ENCODE measurements at regions not wholly inside any gene's neighbourhood (a gene's known extent, or its start where the extent isn't known, plus 50 kb on each side); places are given as distances from the start of the nearest gene placed in this dataset.

DNA sequence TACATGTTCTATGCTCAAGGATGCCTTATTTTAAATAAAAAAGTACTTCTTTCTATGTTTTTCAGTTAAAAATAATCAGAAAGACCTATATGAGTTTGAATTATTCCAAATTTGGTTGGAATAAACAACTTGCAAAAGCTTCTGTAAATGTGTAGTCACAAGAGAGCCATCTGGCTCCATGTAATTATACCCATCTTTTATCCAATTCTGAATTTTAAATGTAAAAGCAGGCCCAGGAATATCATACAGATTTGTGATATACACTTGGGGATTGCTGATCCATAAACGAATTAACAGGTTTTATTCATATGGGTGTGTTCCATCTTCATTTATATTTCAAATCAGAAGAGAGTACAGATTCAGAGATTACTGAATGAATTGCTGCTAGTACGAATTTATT, 329.2 kb upstream of the LRFN5 start:
- 22 to 27% methylated on average over 2 of the region's 2 CpGs for WGBS, 2 donors
- intact Hi-C loops (cut with DNase I) = no loop called here
- H3K9me3 ChIP-seq = no peaks in the 10 kb centered on the region

DNA sequence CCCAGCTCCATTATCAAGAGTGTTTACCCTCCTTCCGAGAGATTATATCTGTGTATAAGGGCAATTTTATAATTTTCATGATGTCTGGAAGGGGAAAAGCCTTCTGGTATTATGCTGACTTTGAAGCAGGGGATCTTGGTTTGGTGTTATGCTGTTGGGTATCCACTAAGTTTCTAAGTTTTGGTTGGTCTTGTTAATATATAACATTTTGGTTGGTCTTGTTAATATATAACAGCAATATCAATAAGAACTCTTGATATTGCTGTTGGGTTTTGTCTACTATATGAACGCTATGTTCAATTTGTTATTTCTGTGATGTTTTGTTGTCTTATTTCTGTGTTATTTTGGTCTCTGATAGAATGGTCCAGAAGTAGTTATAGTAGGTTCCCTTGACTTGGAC, 349.2 kb upstream of the LRFN5 start:
- no peaks in the 10 kb centered on the region for H3K9me3 ChIP-seq
- no peak overlapping the region for H3K27ac ChIP-seq
- no peaks in the 10 kb centered on the region for H3K27me3 ChIP-seq
- no peaks in the 10 kb centered on the region for H3K36me3 ChIP-seq (replicated peaks in 1 of 2; ENCODE audit: insufficient read depth in 1 of 2, low read depth in 2 of 2)
- H3K4me3 ChIP-seq = no peak overlapping the region
- DNase-seq (no peak), ATAC-seq (no peak)
- intact Hi-C loops (cut with DNase I) = no loop called here
- WGBS, 2 donors = 30 to 33% methylated on average over 2 of the region's 2 CpGs
- no peak for TF ChIP-seq POLR2A (IDR thresholded peaks at IDR 0.05)
- TF ChIP-seq, protein P1, sequence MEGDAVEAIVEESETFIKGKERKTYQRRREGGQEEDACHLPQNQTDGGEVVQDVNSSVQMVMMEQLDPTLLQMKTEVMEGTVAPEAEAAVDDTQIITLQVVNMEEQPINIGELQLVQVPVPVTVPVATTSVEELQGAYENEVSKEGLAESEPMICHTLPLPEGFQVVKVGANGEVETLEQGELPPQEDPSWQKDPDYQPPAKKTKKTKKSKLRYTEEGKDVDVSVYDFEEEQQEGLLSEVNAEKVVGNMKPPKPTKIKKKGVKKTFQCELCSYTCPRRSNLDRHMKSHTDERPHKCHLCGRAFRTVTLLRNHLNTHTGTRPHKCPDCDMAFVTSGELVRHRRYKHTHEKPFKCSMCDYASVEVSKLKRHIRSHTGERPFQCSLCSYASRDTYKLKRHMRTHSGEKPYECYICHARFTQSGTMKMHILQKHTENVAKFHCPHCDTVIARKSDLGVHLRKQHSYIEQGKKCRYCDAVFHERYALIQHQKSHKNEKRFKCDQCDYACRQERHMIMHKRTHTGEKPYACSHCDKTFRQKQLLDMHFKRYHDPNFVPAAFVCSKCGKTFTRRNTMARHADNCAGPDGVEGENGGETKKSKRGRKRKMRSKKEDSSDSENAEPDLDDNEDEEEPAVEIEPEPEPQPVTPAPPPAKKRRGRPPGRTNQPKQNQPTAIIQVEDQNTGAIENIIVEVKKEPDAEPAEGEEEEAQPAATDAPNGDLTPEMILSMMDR (IDR thresholded peaks at IDR 0.05) = no peak
- no peaks in the 10 kb centered on the region for H3K4me1 ChIP-seq

More for the DNA sequence above, 329.2 kb upstream of the LRFN5 start:
- no peaks in the 10 kb centered on the region for H3K27me3 ChIP-seq
- DNase-seq (no peak), ATAC-seq (no peak)
- no peak overlapping the region for H3K4me3 ChIP-seq
- H3K27ac ChIP-seq = no peak overlapping the region
- TF ChIP-seq, protein P1 (IDR thresholded peaks at IDR 0.05) = no peak
- TF ChIP-seq POLR2A (IDR thresholded peaks at IDR 0.05) = no peak
- H3K4me1 ChIP-seq = no peaks in the 10 kb centered on the region
- no peaks in the 10 kb centered on the region for H3K36me3 ChIP-seq (replicated peaks in 1 of 2; ENCODE audit: insufficient read depth in 1 of 2, low read depth in 2 of 2)

DNA sequence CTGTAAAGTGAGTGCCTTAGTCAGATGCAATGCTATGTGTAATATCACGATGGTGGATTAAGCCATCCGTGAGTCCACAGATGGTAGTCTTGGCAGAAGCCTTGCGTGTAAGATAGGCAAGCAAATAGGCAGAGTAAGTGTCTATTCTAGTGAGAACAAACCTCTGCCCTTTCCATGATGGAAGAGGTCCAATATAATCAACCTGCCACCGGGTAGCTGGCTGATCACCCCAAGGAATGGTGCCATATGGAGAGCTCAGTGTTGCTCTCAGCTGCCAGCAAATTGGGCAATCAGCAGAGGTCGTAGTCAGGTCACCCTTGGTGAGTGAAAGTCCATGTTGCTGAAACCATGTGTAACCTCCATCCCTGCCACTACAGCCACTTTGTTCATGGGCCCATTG, 371.2 kb upstream of the LRFN5 start:
- 54 to 65% methylated on average over 5 of the region's 5 CpGs for WGBS, 2 donors

DNA sequence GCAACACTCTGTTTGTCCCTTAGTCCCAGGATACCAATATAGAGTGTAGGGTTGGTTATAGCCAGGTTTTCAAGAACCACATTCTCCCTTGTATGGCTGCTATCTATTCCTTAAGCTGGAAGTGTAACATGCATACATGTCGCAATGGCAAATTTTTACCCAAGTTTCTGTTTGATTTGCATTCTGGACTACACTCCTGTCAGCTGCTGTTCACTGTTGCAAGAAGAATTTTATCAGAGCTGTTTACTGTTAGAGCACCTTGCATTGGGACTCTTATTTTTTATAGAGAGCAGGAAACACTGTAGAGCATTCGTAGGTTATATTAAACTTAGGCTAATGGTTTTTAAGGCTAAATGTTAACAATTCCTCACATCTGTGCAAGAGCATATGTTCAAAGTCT, 376.0 kb upstream of the LRFN5 start:
- H3K4me1 ChIP-seq = no peaks in the 10 kb centered on the region
- intact Hi-C loops (cut with DNase I) = no loop called here
- no peak for TF ChIP-seq POLR2A (IDR thresholded peaks at IDR 0.05)
- TF ChIP-seq, protein P1 (IDR thresholded peaks at IDR 0.05) = no peak

More for the DNA sequence above, 371.2 kb upstream of the LRFN5 start:
- Histone ChIP-seq H3K9me3 (no peaks in the 10 kb centered on the region), H3K4me3 (no peak overlapping the region), H3K27me3 (no peaks in the 10 kb centered on the region), H3K4me1 (no peaks in the 10 kb centered on the region), H3K36me3 (replicated peaks in 1 of 2; ENCODE audit: insufficient read depth in 1 of 2, low read depth in 2 of 2) (no peaks in the 10 kb centered on the region), H3K27ac (no peak overlapping the region)
- DNase-seq = no peak
- ATAC-seq = no peak
- intact Hi-C loops (cut with DNase I) = no loop called here
- no peak for TF ChIP-seq POLR2A (IDR thresholded peaks at IDR 0.05)
- TF ChIP-seq, protein P1 (IDR thresholded peaks at IDR 0.05) = no peak

DNA sequence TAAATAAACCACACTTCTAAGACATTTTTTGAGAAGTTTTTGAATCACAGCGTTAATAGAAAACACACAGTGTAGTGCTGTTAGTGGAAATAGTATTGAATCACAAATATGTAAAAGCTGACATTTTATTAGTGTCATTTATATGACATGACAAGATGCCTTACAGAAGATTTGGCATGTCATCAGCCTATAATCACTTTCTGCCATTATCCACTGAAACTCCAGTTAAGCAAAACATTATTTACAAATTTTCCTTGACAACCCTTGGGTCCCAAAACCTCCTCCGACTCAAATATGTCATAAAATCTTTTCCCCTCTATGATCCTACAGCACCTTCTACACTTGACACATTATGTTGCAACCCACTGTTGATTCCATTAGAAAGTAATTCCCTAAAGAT, 376.9 kb upstream of the LRFN5 start:
- H3K36me3 ChIP-seq (replicated peaks in 1 of 2; ENCODE audit: insufficient read depth in 1 of 2, low read depth in 2 of 2) = no peaks in the 10 kb centered on the region
- ATAC-seq = no peak
- no peaks in the 10 kb centered on the region for H3K27me3 ChIP-seq
- intact Hi-C loops (cut with DNase I) = no loop called here
- no peak for DNase-seq
- H3K9me3 ChIP-seq = no peaks in the 10 kb centered on the region
- WGBS, 2 donors = 56 to 62% methylated on average over 2 of the region's 2 CpGs
- H3K4me3 ChIP-seq = no peak overlapping the region
- TF ChIP-seq POLR2A (IDR thresholded peaks at IDR 0.05) = no peak
- TF ChIP-seq, protein P1 (IDR thresholded peaks at IDR 0.05) = no peak
- no peak overlapping the region for H3K27ac ChIP-seq
- H3K4me1 ChIP-seq = no peaks in the 10 kb centered on the region

More for the DNA sequence above, 376.0 kb upstream of the LRFN5 start:
- H3K27me3 ChIP-seq = no peaks in the 10 kb centered on the region
- no peak for DNase-seq
- H3K36me3 ChIP-seq (replicated peaks in 1 of 2; ENCODE audit: insufficient read depth in 1 of 2, low read depth in 2 of 2) = no peaks in the 10 kb centered on the region
- H3K9me3 ChIP-seq = no peaks in the 10 kb centered on the region
- H3K4me3 ChIP-seq = no peak overlapping the region
- no peak overlapping the region for H3K27ac ChIP-seq
- no peak for ATAC-seq
- WGBS, 2 donors = 62 to 76% methylated on average over 2 of the region's 2 CpGs
